ENCODE measurements at regions not wholly inside any gene's neighbourhood (a gene's known extent, or its start where the extent isn't known, plus 50 kb on each side); places are given as distances from the start of the nearest gene placed in this dataset.

DNA sequence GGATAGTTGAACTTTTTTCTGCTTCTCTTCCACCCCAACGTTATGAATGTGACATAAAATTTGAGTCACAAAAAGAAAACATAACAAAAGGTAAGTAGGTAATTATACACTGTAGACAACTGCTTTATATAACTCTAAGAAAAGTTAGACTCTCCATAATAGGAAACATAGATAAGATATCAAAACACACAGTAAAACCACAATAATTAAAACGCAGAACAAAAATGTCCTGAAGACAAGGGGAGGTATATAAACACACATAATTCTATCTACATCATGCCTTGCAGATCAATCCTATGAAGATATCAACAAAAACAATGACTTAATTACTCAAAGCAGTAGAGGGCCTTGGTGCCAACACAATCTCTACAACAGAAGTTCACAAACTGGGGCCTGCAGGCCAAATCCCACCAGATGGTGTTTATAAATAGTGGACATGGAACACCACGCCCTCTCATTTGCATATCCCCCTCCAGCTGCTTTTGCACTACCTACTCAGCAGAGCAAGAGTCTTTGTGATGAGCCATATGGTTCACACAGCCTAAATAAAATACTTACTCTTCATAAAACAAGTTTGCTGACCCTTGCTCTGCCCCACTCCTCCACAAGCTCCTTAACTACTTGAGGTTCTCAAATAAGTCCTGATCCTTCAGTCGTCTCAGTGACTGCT lies 254.7 kb downstream of the KLF12 start:
- no peak overlapping the region for H3K9ac ChIP-seq (ENCODE audit: low read length)
- H3K4me1 ChIP-seq (ENCODE audit: insufficient read depth, low read length), result no peaks in the 10 kb centered on the region
- H3K36me3 ChIP-seq (ENCODE audit: insufficient read depth, low read length), result no peaks in the 10 kb centered on the region
- no peaks in the 10 kb centered on the region for H3K9me3 ChIP-seq (ENCODE audit: low read length)
- H3K4me3 ChIP-seq (ENCODE audit: low read depth in 1 of 2, low read length in 2 of 2), result no peak overlapping the region
- H3K27me3 ChIP-seq (ENCODE audit: control insufficient read depth in 1 of 2, insufficient read depth in 2 of 2, low read length in 2 of 2), result no peaks in the 10 kb centered on the region
- H3K27ac ChIP-seq (ENCODE audit: low read depth, low read length), result no peak overlapping the region

DNA sequence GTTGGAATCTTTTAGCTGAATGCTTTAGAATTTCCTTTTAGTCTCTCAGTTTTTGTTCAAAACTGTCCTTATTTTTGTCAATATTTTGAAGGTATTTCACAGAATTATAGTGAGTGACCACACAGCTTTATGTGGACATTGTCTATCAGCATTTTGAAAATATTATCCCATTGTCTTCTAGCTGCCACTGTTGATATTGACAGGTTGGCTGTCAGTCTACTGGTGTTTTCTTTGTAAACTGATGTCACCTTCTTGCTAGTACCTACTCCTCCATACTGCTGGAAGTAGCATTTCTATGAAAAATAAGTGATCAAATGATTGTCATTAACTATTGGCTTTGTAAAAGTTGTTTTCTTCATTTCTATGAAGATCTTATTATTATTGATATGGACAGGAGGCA lies 256.8 kb downstream of the KLF12 start:
- no peaks in the 10 kb centered on the region for H3K27me3 ChIP-seq (ENCODE audit: control insufficient read depth in 1 of 2, insufficient read depth in 2 of 2, low read length in 2 of 2)
- no peaks in the 10 kb centered on the region for H3K9me3 ChIP-seq (ENCODE audit: low read length)
- no peak overlapping the region for H3K4me3 ChIP-seq (ENCODE audit: low read depth in 1 of 2, low read length in 2 of 2)
- H3K4me1 ChIP-seq (ENCODE audit: insufficient read depth, low read length), result no peaks in the 10 kb centered on the region
- H3K9ac ChIP-seq (ENCODE audit: low read length), result no peak overlapping the region
- no peak overlapping the region for H3K27ac ChIP-seq (ENCODE audit: low read depth, low read length)
- no peaks in the 10 kb centered on the region for H3K36me3 ChIP-seq (ENCODE audit: insufficient read depth, low read length)

DNA sequence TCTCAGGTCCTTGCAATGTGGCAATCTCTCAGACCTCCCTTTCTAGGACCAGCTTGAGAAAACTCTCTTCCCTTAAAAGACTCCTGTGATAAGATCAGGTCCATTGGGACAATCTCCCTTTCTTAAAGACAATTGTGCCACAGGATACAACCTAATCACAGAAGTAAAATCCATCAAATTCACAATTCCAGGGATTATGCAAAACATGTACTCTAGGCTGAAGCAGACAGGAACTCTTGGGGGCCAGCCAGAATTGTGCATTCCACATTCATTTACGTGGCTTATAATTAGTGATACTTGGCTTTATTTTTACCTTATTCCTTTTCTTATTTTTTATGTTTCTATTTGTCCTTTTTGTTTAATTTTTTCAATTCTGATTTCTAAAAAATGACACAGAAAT lies 257.9 kb downstream of the KLF12 start:
- H3K9me3 ChIP-seq (ENCODE audit: low read length), result no peaks in the 10 kb centered on the region
- no peak overlapping the region for H3K27ac ChIP-seq (ENCODE audit: low read depth, low read length)
- no peaks in the 10 kb centered on the region for H3K4me1 ChIP-seq (ENCODE audit: insufficient read depth, low read length)

DNA sequence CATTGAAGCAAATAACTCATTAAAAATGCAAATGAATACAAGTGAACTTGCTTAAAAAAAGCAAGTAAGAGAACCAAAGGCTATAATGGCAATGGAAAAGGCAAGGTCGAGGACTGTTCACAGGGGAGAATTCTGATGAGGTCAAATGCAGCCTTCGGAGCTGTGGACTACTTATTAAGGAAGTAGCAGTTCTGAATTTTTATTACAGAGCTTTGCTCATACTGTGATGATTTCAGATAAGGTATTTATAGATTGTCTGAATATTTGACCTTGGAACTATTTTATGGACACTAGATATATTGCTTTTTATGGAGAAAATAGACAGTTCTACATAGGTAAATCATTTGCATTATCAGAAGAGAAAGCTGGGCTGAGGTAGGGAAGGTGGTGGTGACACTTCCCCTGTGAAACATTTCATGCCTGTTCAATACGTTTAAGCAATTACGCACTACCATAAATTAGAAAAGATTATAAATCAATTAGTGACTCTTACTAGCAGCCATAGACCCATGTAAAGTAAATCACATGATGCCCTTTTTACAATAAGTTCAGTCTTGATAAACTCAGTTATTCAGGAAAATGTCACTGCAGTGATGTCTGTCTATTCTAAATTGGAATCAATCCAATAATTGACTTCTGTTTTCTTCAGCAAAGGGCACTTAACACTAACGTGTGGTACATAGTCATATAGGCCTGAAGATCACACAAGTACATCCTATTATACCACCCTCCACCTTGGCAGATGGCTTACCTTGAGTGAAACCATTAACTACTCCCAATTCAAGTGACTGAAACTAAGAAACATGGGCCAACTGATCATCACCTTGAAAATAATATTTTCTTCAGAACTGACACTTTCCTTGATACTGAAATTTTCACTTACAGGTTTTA lies 260.0 kb downstream of the KLF12 start:
- Histone ChIP-seq H3K27ac (ENCODE audit: low read depth, low read length) (no peak overlapping the region), H3K36me3 (ENCODE audit: insufficient read depth, low read length) (no peaks in the 10 kb centered on the region)

More for the DNA sequence above, 257.9 kb downstream of the KLF12 start:
- no peaks in the 10 kb centered on the region for H3K36me3 ChIP-seq (ENCODE audit: insufficient read depth, low read length)
- H3K9ac ChIP-seq (ENCODE audit: low read length), result no peak overlapping the region
- H3K27me3 ChIP-seq (ENCODE audit: control insufficient read depth in 1 of 2, insufficient read depth in 2 of 2, low read length in 2 of 2), result no peaks in the 10 kb centered on the region
- H3K4me3 ChIP-seq (ENCODE audit: low read depth in 1 of 2, low read length in 2 of 2), result no peak overlapping the region

DNA sequence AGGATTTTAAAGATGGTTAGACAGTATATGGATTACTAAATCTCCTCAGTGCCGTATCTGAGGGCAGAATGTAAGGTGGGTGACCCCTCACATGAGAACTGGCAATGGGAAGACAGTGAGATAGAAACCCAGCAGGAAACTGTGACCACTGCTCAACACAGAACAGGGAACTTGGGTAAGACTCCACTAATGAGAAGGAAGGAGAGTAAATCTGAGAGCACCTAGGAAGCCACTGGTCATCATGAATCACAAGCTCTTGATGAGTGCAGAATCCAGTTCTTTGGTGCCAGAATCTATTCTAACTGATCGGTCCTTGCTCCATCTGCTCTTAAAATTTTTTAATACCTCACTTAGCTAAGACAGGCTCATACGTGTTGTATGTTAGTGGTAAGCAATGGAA lies 261.8 kb downstream of the KLF12 start:
- H3K9me3 ChIP-seq (ENCODE audit: low read length), result no peaks in the 10 kb centered on the region
- H3K9ac ChIP-seq (ENCODE audit: low read length), result no peak overlapping the region
- no peak overlapping the region for H3K27ac ChIP-seq (ENCODE audit: low read depth, low read length)
- H3K27me3 ChIP-seq (ENCODE audit: control insufficient read depth in 1 of 2, insufficient read depth in 2 of 2, low read length in 2 of 2), result no peaks in the 10 kb centered on the region
- peaks cover 6% of the 10 kb centered on the region for H3K4me1 ChIP-seq (ENCODE audit: insufficient read depth, low read length)
- no peaks in the 10 kb centered on the region for H3K36me3 ChIP-seq (ENCODE audit: insufficient read depth, low read length)
- no peak overlapping the region for H3K4me3 ChIP-seq (ENCODE audit: low read depth in 1 of 2, low read length in 2 of 2)

More for the DNA sequence above, 260.0 kb downstream of the KLF12 start:
- Histone ChIP-seq H3K27me3 (ENCODE audit: control insufficient read depth in 1 of 2, insufficient read depth in 2 of 2, low read length in 2 of 2) (no peaks in the 10 kb centered on the region), H3K4me3 (ENCODE audit: low read depth in 1 of 2, low read length in 2 of 2) (no peak overlapping the region), H3K9me3 (ENCODE audit: low read length) (no peaks in the 10 kb centered on the region), H3K9ac (ENCODE audit: low read length) (no peak overlapping the region), H3K4me1 (ENCODE audit: insufficient read depth, low read length) (peaks cover 6% of the 10 kb centered on the region)

DNA sequence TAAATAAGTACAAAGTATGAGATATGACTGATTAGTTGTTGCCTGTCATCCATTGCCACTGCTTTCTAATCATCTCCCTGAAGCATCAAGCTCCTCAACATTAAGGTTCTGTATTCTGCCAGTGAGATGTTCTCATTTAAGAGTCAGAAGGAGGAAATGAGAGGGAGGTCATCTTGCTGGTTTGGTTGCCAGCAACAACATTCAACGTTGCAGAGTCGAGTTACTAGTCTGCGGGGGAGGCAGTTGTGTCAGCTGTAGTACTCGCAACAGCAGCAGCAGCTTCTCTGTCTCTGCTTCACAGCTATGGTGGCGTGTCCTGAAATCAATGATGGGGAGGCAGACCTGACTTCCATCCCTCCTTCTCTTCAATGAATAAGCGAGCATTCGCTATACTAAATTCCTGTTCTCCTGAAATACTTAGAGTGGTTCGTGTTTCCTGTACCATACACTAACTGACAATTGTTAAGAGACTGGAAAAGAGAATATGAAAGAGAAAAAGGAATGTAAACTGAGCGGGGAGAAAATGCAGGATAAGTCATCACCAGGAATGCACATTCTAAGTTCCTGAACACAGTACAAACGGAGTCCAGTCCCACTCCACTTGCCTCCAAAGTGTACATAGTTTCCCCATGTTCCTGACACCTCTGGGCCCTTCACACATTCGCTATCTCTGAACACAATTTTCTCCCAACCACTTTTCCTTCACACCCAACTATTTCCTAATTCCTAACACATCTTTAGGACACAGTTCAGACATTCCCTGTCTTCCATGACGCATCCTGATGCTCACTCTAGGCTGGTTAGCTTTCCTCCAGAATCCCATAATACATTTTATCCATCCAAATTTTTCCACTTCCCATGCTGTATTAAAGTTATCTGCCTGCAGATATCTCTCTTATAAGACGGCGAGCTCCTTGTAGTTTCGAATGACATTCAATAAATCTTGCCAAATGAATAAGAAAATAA lies 263.0 kb downstream of the KLF12 start:
- H3K4me3 ChIP-seq (ENCODE audit: low read depth in 1 of 2, low read length in 2 of 2), result no peak overlapping the region
- H3K9me3 ChIP-seq (ENCODE audit: low read length), result no peaks in the 10 kb centered on the region
- peak overlapping the region; percentile 54 for H3K27ac ChIP-seq (ENCODE audit: low read depth, low read length)
- no peaks in the 10 kb centered on the region for H3K36me3 ChIP-seq (ENCODE audit: insufficient read depth, low read length)
- H3K27me3 ChIP-seq (ENCODE audit: control insufficient read depth in 1 of 2, insufficient read depth in 2 of 2, low read length in 2 of 2), result no peaks in the 10 kb centered on the region
- H3K9ac ChIP-seq (ENCODE audit: low read length), result no peak overlapping the region
- peaks cover 6% of the 10 kb centered on the region for H3K4me1 ChIP-seq (ENCODE audit: insufficient read depth, low read length)

DNA sequence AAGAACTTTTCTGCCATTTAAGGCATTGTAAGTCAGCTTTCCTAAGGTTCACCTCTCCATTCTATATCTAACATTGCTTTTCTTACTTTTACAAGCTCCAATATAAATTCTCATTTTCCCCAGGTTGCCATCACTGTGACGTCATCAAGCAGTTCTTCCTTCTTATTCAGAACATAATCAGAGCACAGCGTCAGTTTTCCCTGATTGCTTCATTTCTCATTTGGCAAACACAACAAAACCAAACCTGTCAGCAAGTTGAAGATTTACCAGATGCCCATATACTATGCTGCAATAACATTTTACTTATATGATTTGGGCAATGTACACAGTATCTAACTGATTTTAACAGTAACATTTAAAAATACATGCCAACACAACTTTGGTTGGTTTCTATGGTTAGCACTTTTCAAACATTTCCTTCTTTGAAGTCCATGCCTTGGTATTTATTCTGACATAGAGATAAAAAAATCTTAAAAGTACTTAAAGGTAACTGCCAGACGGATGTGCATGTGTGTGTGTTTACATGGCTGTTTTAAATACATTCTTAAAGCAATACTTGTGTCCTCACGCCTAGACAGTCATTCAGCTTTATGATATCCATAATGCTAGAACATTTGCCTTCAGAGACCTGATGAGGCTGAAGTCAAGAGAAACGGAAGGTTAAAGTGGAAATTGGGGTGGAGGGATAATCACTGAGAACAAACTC lies 264.0 kb downstream of the KLF12 start:
- peaks cover 6% of the 10 kb centered on the region for H3K4me1 ChIP-seq (ENCODE audit: insufficient read depth, low read length)
- no peaks in the 10 kb centered on the region for H3K27me3 ChIP-seq (ENCODE audit: control insufficient read depth in 1 of 2, insufficient read depth in 2 of 2, low read length in 2 of 2)
- H3K27ac ChIP-seq (ENCODE audit: low read depth, low read length), result no peak overlapping the region
- H3K9me3 ChIP-seq (ENCODE audit: low read length), result no peaks in the 10 kb centered on the region
- H3K9ac ChIP-seq (ENCODE audit: low read length), result no peak overlapping the region
- no peak overlapping the region for H3K4me3 ChIP-seq (ENCODE audit: low read depth in 1 of 2, low read length in 2 of 2)
- H3K36me3 ChIP-seq (ENCODE audit: insufficient read depth, low read length), result no peaks in the 10 kb centered on the region

DNA sequence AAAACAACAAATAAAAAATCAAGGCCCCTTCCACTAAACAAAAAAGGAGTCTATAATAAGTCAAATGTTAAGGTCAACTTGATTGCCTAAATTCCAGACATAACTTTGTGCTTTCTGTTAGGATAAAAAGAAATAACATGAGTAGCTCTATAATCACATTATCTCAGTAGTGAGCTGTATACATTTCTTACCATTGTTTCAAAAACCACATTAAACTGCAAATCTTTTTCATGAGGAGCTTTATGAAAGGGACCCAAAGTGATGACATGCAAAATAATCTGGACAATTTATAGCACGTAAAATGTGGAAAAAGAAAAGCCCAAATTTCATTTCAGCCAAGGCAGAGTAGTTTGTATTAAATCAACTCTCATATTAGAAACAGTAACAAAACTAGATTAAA lies 269.2 kb downstream of the KLF12 start:
- H3K27ac ChIP-seq (ENCODE audit: low read depth, low read length), result no peak overlapping the region
- no peaks in the 10 kb centered on the region for H3K36me3 ChIP-seq (ENCODE audit: insufficient read depth, low read length)
- no peaks in the 10 kb centered on the region for H3K4me1 ChIP-seq (ENCODE audit: insufficient read depth, low read length)

DNA sequence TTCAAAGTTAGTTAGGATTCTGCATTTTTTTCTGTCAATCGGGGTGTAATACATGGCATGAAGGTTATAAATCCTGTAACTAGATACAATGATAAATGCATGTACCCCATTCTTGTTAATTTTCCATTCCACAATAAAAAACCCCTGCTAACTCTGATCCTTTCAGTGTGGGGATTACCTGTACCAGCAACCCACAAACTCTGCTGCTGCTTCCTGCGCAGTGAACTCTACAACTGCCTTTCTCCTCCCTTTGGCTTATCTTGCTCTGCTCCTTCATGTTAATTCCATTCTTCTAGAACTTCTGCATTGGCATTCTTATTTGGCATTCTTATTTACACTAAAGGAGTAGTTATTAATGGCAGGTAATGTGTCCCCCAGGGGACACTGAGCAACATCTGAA lies 273.1 kb downstream of the KLF12 start:
- Histone ChIP-seq H3K9ac (ENCODE audit: low read length) (no peak overlapping the region), H3K9me3 (ENCODE audit: low read length) (no peaks in the 10 kb centered on the region), H3K27ac (ENCODE audit: low read depth, low read length) (no peak overlapping the region), H3K27me3 (ENCODE audit: control insufficient read depth in 1 of 2, insufficient read depth in 2 of 2, low read length in 2 of 2) (no peaks in the 10 kb centered on the region), H3K4me1 (ENCODE audit: insufficient read depth, low read length) (no peaks in the 10 kb centered on the region), H3K4me3 (ENCODE audit: low read depth in 1 of 2, low read length in 2 of 2) (no peak overlapping the region), H3K36me3 (ENCODE audit: insufficient read depth, low read length) (no peaks in the 10 kb centered on the region)

More for the DNA sequence above, 269.2 kb downstream of the KLF12 start:
- H3K9ac ChIP-seq (ENCODE audit: low read length), result no peak overlapping the region
- no peak overlapping the region for H3K4me3 ChIP-seq (ENCODE audit: low read depth in 1 of 2, low read length in 2 of 2)
- H3K9me3 ChIP-seq (ENCODE audit: low read length), result no peaks in the 10 kb centered on the region
- no peaks in the 10 kb centered on the region for H3K27me3 ChIP-seq (ENCODE audit: control insufficient read depth in 1 of 2, insufficient read depth in 2 of 2, low read length in 2 of 2)

DNA sequence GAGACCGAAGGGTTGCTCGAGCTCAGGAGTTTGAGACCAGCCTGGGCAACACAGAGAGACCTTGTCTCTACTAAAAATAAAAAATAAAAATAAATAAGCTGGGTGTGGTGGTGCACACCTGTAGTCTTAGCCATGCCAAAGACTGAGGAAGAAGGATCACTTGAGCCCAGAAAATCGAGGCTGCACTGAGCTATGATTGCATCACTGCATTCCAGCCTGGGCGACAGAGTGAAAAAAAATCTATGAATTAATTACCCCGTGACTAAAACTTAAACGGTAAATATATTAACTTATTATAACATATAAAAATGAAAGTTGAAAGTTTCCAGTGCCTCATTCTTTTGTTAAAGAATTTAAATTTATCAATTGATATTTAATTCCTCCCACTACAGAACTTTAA lies 273.7 kb downstream of the KLF12 start:
- Histone ChIP-seq H3K9ac (ENCODE audit: low read length) (no peak overlapping the region), H3K27ac (ENCODE audit: low read depth, low read length) (no peak overlapping the region), H3K27me3 (ENCODE audit: control insufficient read depth in 1 of 2, insufficient read depth in 2 of 2, low read length in 2 of 2) (no peaks in the 10 kb centered on the region), H3K4me1 (ENCODE audit: insufficient read depth, low read length) (no peaks in the 10 kb centered on the region), H3K9me3 (ENCODE audit: low read length) (no peaks in the 10 kb centered on the region), H3K36me3 (ENCODE audit: insufficient read depth, low read length) (no peaks in the 10 kb centered on the region), H3K4me3 (ENCODE audit: low read depth in 1 of 2, low read length in 2 of 2) (no peak overlapping the region)

All from muscle layer of colon (tissue), 2 donors.